Spleen (tissue), 7 donors: ENCODE measurements at regions not wholly inside any gene's neighbourhood (a gene's known extent, or its start where the extent isn't known, plus 50 kb on each side); places are given as distances from the start of the nearest gene placed in this dataset.

Experiments used
- CTCF ChIP-seq, 11 experiments: fragments of 200-600 bp in 7 of 11; fragments of 450-650 bp in 4 of 11; sonication (generic) in 4 of 11; IDR thresholded peaks in 8 of 11; conservative IDR thresholded peaks in 3 of 11; 1 replicate in 7 of 11; 2 replicates in 4 of 11; pipeline versions ENCODE4 v1.4.0 to v1.8.0; 2016 to 2021; ENCODE audit warnings: antibody characterized with exemption in 11 of 11, inconsistent platforms in 4 of 11, mild to moderate bottlenecking in 1 of 11
- POLR2A ChIP-seq, 3 donors: fragments of 450-650 bp; IDR thresholded peaks; one replicate each; pipeline ENCODE4 v1.5.1; 2017; ENCODE audit warnings: antibody characterized with exemption in 3 of 3, mild to moderate bottlenecking in 1 of 3
- donor health status: DM: no; HTN: no; CAD: no; lungs with moderate emphysema.
- donor health status: DM: no; HTN: no; CAD: no.
- donor health status: DM: no; HTN: no; CAD: no.

- no peak for TF ChIP-seq CTCF (IDR thresholded peaks at IDR 0.05 in 8 of 11, conservative IDR thresholded peaks at IDR 0.05 in 3 of 11)
- no peak for TF ChIP-seq POLR2A (IDR thresholded peaks at IDR 0.05)
Observed at GRCh38 chr2:128817813-128818212, 499.1 kb upstream of the HS6ST1 start.
